Endothelial cell of umbilical vein (primary cell): ENCODE measurements at regions not wholly inside any gene's neighbourhood (a gene's known extent, or its start where the extent isn't known, plus 50 kb on each side); places are given as distances from the start of the nearest gene placed in this dataset.

ENCODE experiments used
- BruUV-seq: library from RNA; stranded (reverse); fragments of 400-500 nt; replicated peaks from 2 replicates; lab custom pipeline; 2021; lab: Mats Ljungman, UMichigan
- CTCF ChIA-PET: fragments of 300-600, 350-600 bp; sonication (Branson Sonifier 250); formaldehyde crosslinking; loops from one replicate; lab custom pipeline; 2021; ENCODE audit warnings: antibody characterized with exemption, inconsistent platforms; lab: Charles Lee
- POLR2A ChIA-PET: fragments of 300-600, 350-600 bp; sonication (Branson Sonifier 250); formaldehyde crosslinking; loops from one replicate; lab custom pipeline; 2021; ENCODE audit warnings: antibody characterized with exemption, inconsistent platforms; lab: Charles Lee
- DNase-seq: peaks from one replicate; pipeline ENCODE4 v3.0.0-alpha.2; 2011; ENCODE audit warnings: low read depth, low spot score
- FAIRE-seq: peaks from 2 replicates; lab custom pipeline; 2011; peaks lifted over from hg19 to GRCh38; lab: Jason Lieb, UNC
- H2AFZ ChIP-seq: 2 replicates; pipeline ENCODE4 v1.6.0; 2012; ENCODE audit warnings: low read depth, low read length, control low read depth, inconsistent platforms
- H3K27ac ChIP-seq: 2 replicates; pipeline ENCODE4 v1.5.1; 2011; ENCODE audit warnings: low read depth, mild to moderate bottlenecking, control low read depth, low read length, moderate library complexity; ENCODE audit not compliant: insufficient read depth
- H3K27me3 ChIP-seq, 2 experiments: 2 replicates each; pipeline versions ENCODE4 v1.6.0 to v1.6.1; 2011; ENCODE audit warnings: low read length in 2 of 2, mixed read lengths in 1 of 2; ENCODE audit not compliant: control insufficient read depth in 2 of 2, insufficient read depth in 2 of 2
- H3K36me3 ChIP-seq, 2 experiments: 2 replicates in 1 of 2; 3 replicates in 1 of 2; pipeline ENCODE4 v1.5.1; 2011; ENCODE audit warnings: low read length in 2 of 2, mild to moderate bottlenecking in 1 of 2, moderate library complexity in 1 of 2; ENCODE audit not compliant: control insufficient read depth in 2 of 2, insufficient read depth in 2 of 2; ENCODE audit errors: extremely low read depth in 1 of 2
- H3K4me1 ChIP-seq: 3 replicates; pipeline ENCODE4 v1.5.1; 2011; ENCODE audit warnings: mild to moderate bottlenecking, low read length; ENCODE audit not compliant: control insufficient read depth, insufficient read depth; ENCODE audit errors: extremely low read depth
- H3K4me2 ChIP-seq: 2 replicates; pipeline ENCODE4 v1.6.1; 2011; ENCODE audit warnings: low read length, control low read depth, mixed read lengths; ENCODE audit not compliant: insufficient read depth
- H3K4me3 ChIP-seq, 3 experiments: fragments of 200-600 bp in 1 of 3; sonication (generic), shearing (Covaris generic) in 1 of 3; replicated peaks in 1 of 3; 2 replicates each; pipeline ENCODE4 v1.5.1; 2011 to 2016; ENCODE audit warnings: control low read depth in 3 of 3, low read length in 3 of 3, mild to moderate bottlenecking in 2 of 3, inconsistent platforms in 1 of 3, low read depth in 1 of 3, moderate library complexity in 1 of 3; ENCODE audit not compliant: insufficient read depth in 1 of 3
- H3K79me2 ChIP-seq: 2 replicates; pipeline ENCODE4 v1.6.0; 2012; ENCODE audit warnings: low read length, inconsistent platforms; ENCODE audit not compliant: control insufficient read depth, insufficient read depth
- H3K9ac ChIP-seq: replicated peaks from 2 replicates; pipeline ENCODE3; 2011; ENCODE audit warnings: low read length, control low read depth; ENCODE audit not compliant: insufficient read depth; ENCODE audit errors: extremely low read depth
- H3K9me1 ChIP-seq: replicated peaks from 3 replicates; pipeline ENCODE4 v1.6.0; 2011; ENCODE audit warnings: mild to moderate bottlenecking, low read length; ENCODE audit not compliant: control insufficient read depth, insufficient read depth; ENCODE audit errors: extremely low read depth
- H3K9me3 ChIP-seq: replicated peaks from 2 replicates; pipeline ENCODE4 v1.5.1; 2012; ENCODE audit warnings: low read length, inconsistent platforms; ENCODE audit not compliant: control insufficient read depth, insufficient read depth
- H4K20me1 ChIP-seq: replicated peaks from 2 replicates; pipeline ENCODE3; 2011; ENCODE audit warnings: mild to moderate bottlenecking, low read length; ENCODE audit not compliant: control insufficient read depth, insufficient read depth; ENCODE audit errors: extremely low read depth
- EZH2 ChIP-seq: IDR thresholded peaks from 2 replicates; pipeline ENCODE4 v1.6.1; 2012; ENCODE audit warnings: borderline replicate concordance, low read depth, mild to moderate bottlenecking, moderate library complexity, low read length, inconsistent platforms; ENCODE audit not compliant: severe bottlenecking
- FOS ChIP-seq: IDR thresholded peaks from 2 replicates; pipeline ENCODE4 v1.6.1; 2011; ENCODE audit warnings: mild to moderate bottlenecking, low read length, moderate library complexity, borderline replicate concordance; ENCODE audit not compliant: insufficient read depth
- GATA2 ChIP-seq: IDR thresholded peaks from 2 replicates; pipeline ENCODE4 v1.7.0; 2011; ENCODE audit warnings: low read depth, mild to moderate bottlenecking, moderate library complexity, mixed read lengths, low read length; ENCODE audit not compliant: insufficient read length, insufficient read depth
- JUN ChIP-seq: IDR thresholded peaks from 2 replicates; pipeline ENCODE4 v1.6.1; 2011; ENCODE audit warnings: borderline replicate concordance, low read depth; ENCODE audit not compliant: insufficient read length, insufficient read depth
- MYC ChIP-seq: IDR thresholded peaks from one replicate; pipeline ENCODE4 v1.6.1; 2011; ENCODE audit warnings: mild to moderate bottlenecking, low read depth, low read length
- POLR2A ChIP-seq: IDR thresholded peaks from 2 replicates; pipeline ENCODE4 v1.6.1; 2012; ENCODE audit warnings: low read depth, mild to moderate bottlenecking, control low read depth, low read length
- POLR2AphosphoS5 ChIP-seq: IDR thresholded peaks from 2 replicates; pipeline ENCODE4 v1.6.1; 2012; ENCODE audit warnings: low read depth, mild to moderate bottlenecking, control low read depth, low read length, moderate library complexity; ENCODE audit not compliant: insufficient read depth
- dilution Hi-C: fragments of 300-500 bp; cut with MboI; formaldehyde crosslinking; loops from one replicate; pipeline ENCODE4 v1.15.0; 2019; ENCODE audit warnings: low sequenced_read_pairs; ENCODE audit not compliant: extremely low pct_ligation_motif_present
- intact Hi-C: fragments of 100-400 bp; cut with micrococcal nuclease; formaldehyde crosslinking; loops from one replicate; pipeline ENCODE4 v1.10.0; 2022
- TF ChIP-seq, protein P1 (sequence below): IDR thresholded peaks from 2 replicates; pipeline ENCODE4 v1.6.1; 2011; ENCODE audit not compliant: insufficient read depth, insufficient read length
- TF ChIP-seq, protein P2 (sequence below), 2 donors: IDR thresholded peaks; 1 replicate in 1 of 2; 2 replicates in 1 of 2; pipeline ENCODE4 v1.5.1; 2011; ENCODE audit warnings: low read length in 2 of 2, mild to moderate bottlenecking in 2 of 2, moderate library complexity in 2 of 2, control low read depth in 1 of 2, inconsistent platforms in 1 of 2, low read depth in 1 of 2; ENCODE audit not compliant: insufficient read depth in 1 of 2; ENCODE audit errors: extremely low read depth in 1 of 2

DNA sequence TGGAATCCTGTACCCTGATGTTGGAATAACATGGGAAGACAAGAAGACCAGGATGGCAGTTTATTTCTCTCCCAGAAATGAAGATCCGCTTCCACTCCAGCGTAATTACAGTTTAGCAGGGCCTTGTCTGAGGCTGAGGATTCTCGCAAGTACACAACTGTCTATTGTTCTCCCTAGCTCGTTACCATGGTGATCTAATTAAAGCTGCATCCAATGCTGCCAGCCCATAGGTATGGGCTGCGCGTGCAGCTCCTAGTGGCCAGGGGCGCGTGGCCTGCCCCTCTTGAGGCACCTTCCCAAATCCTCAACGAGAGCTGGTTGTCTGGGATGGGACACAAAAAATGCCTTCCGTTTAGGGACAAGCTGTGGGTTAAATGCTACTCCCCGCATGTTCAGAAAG is 344.9 kb downstream of the CYRIA start:
- Histone ChIP-seq H3K79me2 (no peaks in the 10 kb centered on the region), H3K27me3 (no peaks in the 10 kb centered on the region), H3K4me3 (no peak overlapping the region), H2AFZ (no peak overlapping the region), H3K4me1 (no peaks in the 10 kb centered on the region), H3K4me2 (no peak overlapping the region), H4K20me1 (no peaks in the 10 kb centered on the region), H3K9me1 (no peaks in the 10 kb centered on the region), H3K27ac (no peak overlapping the region), H3K36me3 (no peaks in the 10 kb centered on the region), H3K9ac (no peak overlapping the region), H3K9me3 (peaks cover 2% of the 10 kb centered on the region)
- dilution Hi-C loops (no loop called here), intact Hi-C loops (no loop called here)
- no TSS peak for BruUV-seq
- ChIA-PET CTCF (no interaction called here), POLR2A (no interaction called here)
- DNase-seq (no peak), FAIRE-seq (no peak)
- TF ChIP-seq EZH2 (no peak), GATA2 (no peak), POLR2A (no peak), JUN (no peak), MYC (no peak)
- TF ChIP-seq, protein P1, sequence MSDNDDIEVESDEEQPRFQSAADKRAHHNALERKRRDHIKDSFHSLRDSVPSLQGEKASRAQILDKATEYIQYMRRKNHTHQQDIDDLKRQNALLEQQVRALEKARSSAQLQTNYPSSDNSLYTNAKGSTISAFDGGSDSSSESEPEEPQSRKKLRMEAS = no peak

DNA sequence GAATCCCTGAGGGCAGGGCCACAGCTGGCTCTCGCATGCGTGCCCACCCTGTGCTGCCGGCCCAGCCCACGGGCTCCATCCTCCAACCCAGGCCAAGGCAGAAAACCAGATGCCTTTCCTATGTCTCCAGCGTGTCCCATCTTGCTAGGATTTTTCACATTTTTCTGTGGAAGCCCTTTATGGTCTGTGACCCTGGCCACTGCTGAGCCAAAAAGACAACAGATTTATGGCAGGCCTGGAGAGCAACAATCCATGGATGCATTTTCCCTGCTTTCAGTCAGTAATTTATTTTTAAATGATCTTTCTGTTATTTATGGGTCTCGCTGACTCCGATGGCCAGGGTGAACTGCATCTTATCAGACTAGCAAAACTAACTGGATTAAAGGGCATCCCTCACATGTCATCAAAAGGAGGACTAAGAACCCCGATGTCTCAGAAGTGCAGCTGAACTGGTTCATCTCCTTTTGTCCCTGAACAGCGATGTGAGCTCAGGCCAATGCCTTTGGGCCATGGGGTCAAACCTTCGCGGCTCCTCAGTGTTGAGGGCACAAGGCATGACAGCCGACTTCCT is 346.0 kb downstream of the CYRIA start:
- H3K9me1 ChIP-seq = no peaks in the 10 kb centered on the region
- no peaks in the 10 kb centered on the region for H4K20me1 ChIP-seq
- H3K9me3 ChIP-seq = no peaks in the 10 kb centered on the region
- no peaks in the 10 kb centered on the region for H3K79me2 ChIP-seq
- DNase-seq = no peak
- no peaks in the 10 kb centered on the region for H3K36me3 ChIP-seq
- H3K27ac ChIP-seq = no peak overlapping the region
- TF ChIP-seq FOS (no peak), JUN (no peak), POLR2AphosphoS5 (no peak), POLR2A (no peak), GATA2 (no peak), MYC (no peak), EZH2 (no peak)
- TF ChIP-seq, protein P2, sequence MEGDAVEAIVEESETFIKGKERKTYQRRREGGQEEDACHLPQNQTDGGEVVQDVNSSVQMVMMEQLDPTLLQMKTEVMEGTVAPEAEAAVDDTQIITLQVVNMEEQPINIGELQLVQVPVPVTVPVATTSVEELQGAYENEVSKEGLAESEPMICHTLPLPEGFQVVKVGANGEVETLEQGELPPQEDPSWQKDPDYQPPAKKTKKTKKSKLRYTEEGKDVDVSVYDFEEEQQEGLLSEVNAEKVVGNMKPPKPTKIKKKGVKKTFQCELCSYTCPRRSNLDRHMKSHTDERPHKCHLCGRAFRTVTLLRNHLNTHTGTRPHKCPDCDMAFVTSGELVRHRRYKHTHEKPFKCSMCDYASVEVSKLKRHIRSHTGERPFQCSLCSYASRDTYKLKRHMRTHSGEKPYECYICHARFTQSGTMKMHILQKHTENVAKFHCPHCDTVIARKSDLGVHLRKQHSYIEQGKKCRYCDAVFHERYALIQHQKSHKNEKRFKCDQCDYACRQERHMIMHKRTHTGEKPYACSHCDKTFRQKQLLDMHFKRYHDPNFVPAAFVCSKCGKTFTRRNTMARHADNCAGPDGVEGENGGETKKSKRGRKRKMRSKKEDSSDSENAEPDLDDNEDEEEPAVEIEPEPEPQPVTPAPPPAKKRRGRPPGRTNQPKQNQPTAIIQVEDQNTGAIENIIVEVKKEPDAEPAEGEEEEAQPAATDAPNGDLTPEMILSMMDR (IDR thresholded peaks at IDR 0.05; ENCODE audit: extremely low read depth in 1 of 2, insufficient read depth in 1 of 2, low read depth in 1 of 2, low read length in 2 of 2) = no peak
- TF ChIP-seq, protein P1 = no peak
- no peaks in the 10 kb centered on the region for H3K4me1 ChIP-seq
- no peak overlapping the region for H2AFZ ChIP-seq
- no peak overlapping the region for H3K4me2 ChIP-seq
- H3K27me3 ChIP-seq = no peaks in the 10 kb centered on the region
- no TSS peak for BruUV-seq
- no peak for FAIRE-seq
- ChIA-PET CTCF (no interaction called here), POLR2A (no interaction called here)
- dilution Hi-C loops (no loop called here), intact Hi-C loops (no loop called here)
- H3K9ac ChIP-seq = no peak overlapping the region
- no peak overlapping the region for H3K4me3 ChIP-seq
